DOHH2 (cell line): ENCODE measurements at regions not wholly inside any gene's neighbourhood (a gene's known extent, or its start where the extent isn't known, plus 50 kb on each side); places are given as distances from the start of the nearest gene placed in this dataset.

Experiments
- H3F3A ChIP-seq: fragments of 200-600 bp; sonication (generic), shearing (Covaris generic); 2 replicates; pipeline ENCODE4 v1.6.0; 2016; ENCODE audit warnings: antibody characterized with exemption, mild to moderate bottlenecking; ENCODE audit not compliant: control insufficient read depth, insufficient read depth
- H3K27ac ChIP-seq: fragments of 200-600 bp; sonication (generic); 2 replicates; pipeline ENCODE4 v1.5.1; 2014; ENCODE audit warnings: low read depth, mild to moderate bottlenecking, low read length, moderate library complexity
- H3K27me3 ChIP-seq: fragments of 200-600 bp; sonication (generic); 2 replicates; pipeline ENCODE4 v1.6.1; 2014; ENCODE audit warnings: mild to moderate bottlenecking, low read length, mixed read lengths; ENCODE audit not compliant: control insufficient read depth
- H3K36me3 ChIP-seq: fragments of 200-600 bp; sonication (generic); 2 replicates; pipeline ENCODE4 v1.6.1; 2014; ENCODE audit warnings: mild to moderate bottlenecking, low read length, moderate library complexity, mixed read lengths; ENCODE audit not compliant: control insufficient read depth
- H3K4me1 ChIP-seq: fragments of 200-600 bp; sonication (generic); 2 replicates; pipeline ENCODE4 v1.6.1; 2014; ENCODE audit warnings: mild to moderate bottlenecking, low read length, mixed read lengths; ENCODE audit not compliant: control insufficient read depth
- H3K4me2 ChIP-seq: fragments of 200-600 bp; sonication (generic); 2 replicates; pipeline ENCODE4 v1.6.0; 2014; ENCODE audit warnings: mild to moderate bottlenecking, low read length, moderate library complexity
- H3K4me3 ChIP-seq: fragments of 200-600 bp; sonication (generic); 2 replicates; pipeline ENCODE4 v1.5.1; 2014; ENCODE audit warnings: mild to moderate bottlenecking, low read length, mixed read lengths
- H3K79me2 ChIP-seq: fragments of 200-600 bp; sonication (generic); 2 replicates; pipeline ENCODE4 v1.6.1; 2014; ENCODE audit warnings: mild to moderate bottlenecking, low read length, mixed read lengths; ENCODE audit not compliant: control insufficient read depth
- H3K9me2 ChIP-seq: fragments of 200-600 bp; sonication (generic); replicated peaks from 2 replicates; pipeline ENCODE4 v1.6.1; 2014; ENCODE audit warnings: mild to moderate bottlenecking, low read length, mixed read lengths; ENCODE audit not compliant: control insufficient read depth
- H3K9me3 ChIP-seq: fragments of 200-600 bp; sonication (generic); 2 replicates; pipeline ENCODE4 v1.6.1; 2014; ENCODE audit warnings: antibody characterized with exemption, low read length, mixed read lengths; ENCODE audit not compliant: control insufficient read depth, insufficient read depth
- H4K20me1 ChIP-seq: fragments of 200-600 bp; sonication (generic); 2 replicates; pipeline ENCODE4 v1.6.0; 2014; ENCODE audit warnings: low read depth, mild to moderate bottlenecking, antibody characterized with exemption, low read length, moderate library complexity; ENCODE audit not compliant: control insufficient read depth, insufficient read depth
- CTCF ChIP-seq: fragments of 200-600 bp; sonication (generic); IDR thresholded peaks from one replicate; pipeline ENCODE4 v1.5.1; 2014; ENCODE audit warnings: antibody characterized with exemption, mild to moderate bottlenecking, low read depth, low read length; ENCODE audit not compliant: poor library complexity, severe bottlenecking
- EZH2phosphoT487 ChIP-seq: fragments of 200-600 bp; sonication (generic); IDR thresholded peaks from 2 replicates; pipeline ENCODE4 v1.6.1; 2017; ENCODE audit warnings: borderline replicate concordance, mild to moderate bottlenecking, antibody characterized with exemption, low read length, moderate library complexity, mixed read lengths

- Histone ChIP-seq H3K36me3 (no peaks in the 10 kb centered on the region), H4K20me1 (no peaks in the 10 kb centered on the region), H3K4me3 (no peak overlapping the region), H3K9me3 (no peaks in the 10 kb centered on the region), H3K79me2 (no peaks in the 10 kb centered on the region), H3K27me3 (no peaks in the 10 kb centered on the region), H3F3A (no peaks in the 10 kb centered on the region), H3K9me2 (no peaks in the 10 kb centered on the region), H3K27ac (no peak overlapping the region), H3K4me1 (no peaks in the 10 kb centered on the region), H3K4me2 (no peak overlapping the region)
- TF ChIP-seq EZH2phosphoT487 (no peak), CTCF (no peak)
Observed at GRCh38 chr10:44306147-44306710, 78.7 kb downstream of the CXCL12 start.

- TF ChIP-seq CTCF, result no peak
- no peak for TF ChIP-seq EZH2phosphoT487
- Histone ChIP-seq H3F3A (no peaks in the 10 kb centered on the region), H3K27ac (no peak overlapping the region), H3K36me3 (no peaks in the 10 kb centered on the region), H4K20me1 (no peaks in the 10 kb centered on the region), H3K9me3 (no peaks in the 10 kb centered on the region), H3K79me2 (no peaks in the 10 kb centered on the region), H3K4me1 (no peaks in the 10 kb centered on the region), H3K4me3 (no peak overlapping the region), H3K4me2 (no peak overlapping the region), H3K9me2 (no peaks in the 10 kb centered on the region), H3K27me3 (no peaks in the 10 kb centered on the region; the same call in 1 of the 2 replicates)
Observed at GRCh38 chr10:44301781-44302355, 83.0 kb downstream of the CXCL12 start.

GRCh38 chr10:44300666-44301649, 83.9 kb downstream of the CXCL12 start:
- H3K4me2 ChIP-seq, result no peak overlapping the region
- H4K20me1 ChIP-seq, result no peaks in the 10 kb centered on the region
- H3K4me1 ChIP-seq, result no peaks in the 10 kb centered on the region
- H3K79me2 ChIP-seq, result no peaks in the 10 kb centered on the region
- no peaks in the 10 kb centered on the region for H3K9me3 ChIP-seq
- H3K27me3 ChIP-seq, result no peaks in the 10 kb centered on the region; the same call in 1 of the 2 replicates
- no peak overlapping the region for H3K27ac ChIP-seq
- no peak overlapping the region for H3K4me3 ChIP-seq
- H3K36me3 ChIP-seq, result no peaks in the 10 kb centered on the region
- TF ChIP-seq CTCF (no peak), EZH2phosphoT487 (no peak)
- H3F3A ChIP-seq, result no peaks in the 10 kb centered on the region
- no peaks in the 10 kb centered on the region for H3K9me2 ChIP-seq
